BLaER1 (cell line): ENCODE measurements at regions not wholly inside any gene's neighbourhood (a gene's known extent, or its start where the extent isn't known, plus 50 kb on each side); places are given as distances from the start of the nearest gene placed in this dataset.

Experiments used
- H3K27ac ChIP-seq: shearing (Covaris generic); formaldehyde crosslinking; 2 replicates; pipeline ENCODE4 v1.8.1; 2022
- H3K27me3 ChIP-seq: shearing (Covaris generic); formaldehyde crosslinking; 2 replicates; pipeline ENCODE4 v1.8.1; 2022
- H3K36me3 ChIP-seq: shearing (Covaris generic); formaldehyde crosslinking; 2 replicates; pipeline ENCODE4 v1.8.1; 2022
- H3K4me1 ChIP-seq: shearing (Covaris generic); formaldehyde crosslinking; 2 replicates; pipeline ENCODE4 v1.8.1; 2022
- H3K4me2 ChIP-seq: shearing (Covaris generic); formaldehyde crosslinking; 2 replicates; pipeline ENCODE4 v1.8.1; 2022
- H3K4me3 ChIP-seq: shearing (Covaris generic); formaldehyde crosslinking; 2 replicates; pipeline ENCODE4 v1.8.1; 2022
- H3K9ac ChIP-seq: shearing (Covaris generic); formaldehyde crosslinking; 2 replicates; pipeline ENCODE4 v1.8.1; 2022
- H3K9me3 ChIP-seq: shearing (Covaris generic); formaldehyde crosslinking; 2 replicates; pipeline ENCODE4 v1.8.1; 2022
- H4K20me1 ChIP-seq: shearing (Covaris generic); formaldehyde crosslinking; 2 replicates; pipeline ENCODE4 v1.8.1; 2022
- Cebpa-rat ChIP-seq: shearing (Covaris generic); IDR thresholded peaks from 2 replicates; pipeline ENCODE4 v1.8.1; 2022

- Histone ChIP-seq H3K36me3 (no peaks in the 10 kb centered on the region), H3K4me3 (no peak overlapping the region), H3K27me3 (no peaks in the 10 kb centered on the region), H3K4me2 (no peak overlapping the region), H3K9me3 (peaks cover 9% of the 10 kb centered on the region), H4K20me1 (no peaks in the 10 kb centered on the region), H3K4me1 (no peaks in the 10 kb centered on the region), H3K27ac (no peak overlapping the region), H3K9ac (no peak overlapping the region)
- TF ChIP-seq Cebpa-rat, result no peak
These were observed 62.8 kb upstream of the ITSN2 start for GRCh38 chr2:24423095-24423494.

GRCh38 chr2:24421668-24422067 lies 61.3 kb upstream of the ITSN2 start:
- no peak overlapping the region for H3K9ac ChIP-seq
- H3K27ac ChIP-seq, result no peak overlapping the region
- H3K27me3 ChIP-seq, result no peaks in the 10 kb centered on the region
- H3K9me3 ChIP-seq, result peaks cover 9% of the 10 kb centered on the region
- no peaks in the 10 kb centered on the region for H3K4me1 ChIP-seq
- no peak for TF ChIP-seq Cebpa-rat
- no peaks in the 10 kb centered on the region for H4K20me1 ChIP-seq
- H3K4me2 ChIP-seq, result no peak overlapping the region
- H3K4me3 ChIP-seq, result no peak overlapping the region
- H3K36me3 ChIP-seq, result no peaks in the 10 kb centered on the region

DNA sequence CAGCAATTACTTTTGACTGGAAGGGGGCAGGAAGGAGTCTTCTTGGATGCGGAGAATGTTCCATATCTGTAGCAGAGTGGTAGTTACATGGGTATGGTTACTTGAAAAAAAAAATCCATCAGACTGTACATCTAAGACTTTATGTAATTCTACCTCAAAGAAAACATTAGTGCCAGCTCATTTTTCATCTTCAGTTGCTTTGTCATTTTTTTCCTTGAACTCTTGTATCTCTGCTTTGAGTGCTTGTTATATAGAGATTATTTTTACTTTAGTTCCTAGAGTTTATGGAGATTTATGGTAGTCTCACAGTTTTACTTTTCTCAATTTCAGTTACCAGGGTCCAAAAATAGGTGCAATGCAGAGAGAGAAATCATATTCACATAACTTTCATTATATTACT lies 60.0 kb upstream of the ITSN2 start:
- H3K4me2 ChIP-seq, result no peak overlapping the region
- H3K4me3 ChIP-seq, result no peak overlapping the region
- no peak for TF ChIP-seq Cebpa-rat
- H3K9me3 ChIP-seq, result peaks cover 9% of the 10 kb centered on the region
- H3K9ac ChIP-seq, result no peak overlapping the region
- no peaks in the 10 kb centered on the region for H3K36me3 ChIP-seq
- H4K20me1 ChIP-seq, result no peaks in the 10 kb centered on the region
- no peaks in the 10 kb centered on the region for H3K27me3 ChIP-seq
- no peaks in the 10 kb centered on the region for H3K4me1 ChIP-seq
- H3K27ac ChIP-seq, result no peak overlapping the region

DNA sequence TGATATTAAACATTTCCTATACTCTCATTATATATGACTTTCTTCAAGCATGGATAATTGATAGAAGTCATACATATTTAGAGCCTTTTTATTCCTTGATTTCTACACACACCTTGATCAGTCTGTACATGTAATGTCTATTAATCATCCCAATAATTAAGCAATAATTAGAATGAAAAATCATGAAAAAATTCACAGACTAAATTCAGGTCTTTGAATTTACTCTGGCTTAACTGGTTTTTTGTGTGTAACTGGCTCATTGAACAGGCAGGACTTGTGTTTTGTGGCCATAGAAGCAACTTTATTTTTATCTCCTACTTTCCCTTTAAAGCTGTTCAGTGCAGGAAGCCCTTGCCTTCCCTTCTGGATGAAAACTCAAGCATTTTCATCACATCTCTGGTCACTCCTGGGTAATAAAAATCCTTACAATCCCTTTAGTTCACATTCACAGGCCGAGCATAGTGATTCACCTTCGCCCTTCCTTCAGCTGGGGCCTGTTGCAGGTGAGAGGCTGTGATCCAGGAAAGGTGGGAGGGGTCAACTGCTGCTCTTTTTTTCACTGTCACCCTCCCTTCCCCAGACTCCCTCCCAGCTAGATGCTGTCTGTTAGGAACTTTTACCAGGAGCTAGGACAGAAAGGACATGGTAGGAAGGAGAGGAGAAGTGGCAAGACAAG lies 58.0 kb upstream of the ITSN2 start:
- Histone ChIP-seq H3K27ac (no peak overlapping the region), H3K27me3 (no peaks in the 10 kb centered on the region), H3K4me1 (no peaks in the 10 kb centered on the region), H3K9me3 (peaks cover 9% of the 10 kb centered on the region), H3K9ac (no peak overlapping the region), H4K20me1 (no peaks in the 10 kb centered on the region), H3K36me3 (no peaks in the 10 kb centered on the region), H3K4me2 (no peak overlapping the region), H3K4me3 (no peak overlapping the region)
- no peak for TF ChIP-seq Cebpa-rat

DNA sequence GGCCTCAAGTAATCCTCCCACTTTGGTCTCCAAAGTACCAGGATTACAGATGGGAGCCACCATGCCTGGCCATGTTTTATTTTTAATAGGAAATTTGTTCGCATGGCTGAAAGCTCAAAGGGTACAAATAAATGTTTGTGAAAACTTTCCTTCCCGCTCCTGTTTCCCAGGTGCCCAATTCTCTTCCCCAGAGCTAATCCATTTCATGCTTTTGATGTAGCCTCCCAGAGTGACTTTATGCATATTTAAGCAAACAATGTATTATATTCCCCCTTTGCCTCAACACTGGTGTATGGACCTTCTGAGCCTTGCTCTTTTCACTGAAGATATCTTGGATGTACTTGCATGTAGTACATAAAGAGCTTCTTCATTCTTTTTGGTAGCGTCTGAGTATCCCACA lies 52.5 kb upstream of the ITSN2 start:
- no peaks in the 10 kb centered on the region for H4K20me1 ChIP-seq
- H3K4me3 ChIP-seq, result no peak overlapping the region
- TF ChIP-seq Cebpa-rat, result no peak
- no peaks in the 10 kb centered on the region for H3K4me1 ChIP-seq
- H3K9ac ChIP-seq, result no peak overlapping the region
- H3K9me3 ChIP-seq, result no peaks in the 10 kb centered on the region
- H3K4me2 ChIP-seq, result no peak overlapping the region
- H3K27ac ChIP-seq, result no peak overlapping the region
- H3K36me3 ChIP-seq, result no peaks in the 10 kb centered on the region
- no peaks in the 10 kb centered on the region for H3K27me3 ChIP-seq

DNA sequence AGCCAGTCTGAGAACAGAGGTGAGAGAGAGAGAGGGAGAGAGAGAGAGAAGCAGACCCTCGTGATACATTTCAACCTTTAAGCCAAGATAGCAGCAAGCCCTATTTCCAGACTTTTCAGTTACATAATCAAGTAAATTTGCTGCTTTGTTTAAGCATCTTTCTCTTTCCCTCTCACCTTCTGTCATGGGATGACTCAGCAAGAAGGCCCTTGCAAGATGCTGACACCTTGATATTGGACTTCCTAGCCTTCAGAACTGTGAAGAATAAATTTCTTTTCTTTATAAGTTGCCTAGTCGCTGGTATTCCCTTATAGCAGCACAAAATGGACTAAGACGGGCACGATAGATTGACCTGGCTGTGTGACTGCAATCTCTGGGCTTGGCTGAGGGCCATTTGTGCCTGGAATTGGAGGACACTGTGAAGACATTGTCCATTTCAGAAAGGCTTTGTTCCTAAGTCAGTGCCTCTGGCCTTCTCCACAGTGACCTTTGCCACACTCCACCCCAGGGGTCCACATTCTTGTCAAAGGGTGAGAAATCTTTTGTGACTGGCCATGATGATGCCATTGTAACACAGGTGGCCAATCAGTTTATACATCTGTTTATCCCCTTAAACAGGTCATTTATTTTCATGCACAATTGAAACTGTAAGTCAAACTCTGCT lies 51.3 kb upstream of the ITSN2 start:
- TF ChIP-seq Cebpa-rat, result no peak
- no peak overlapping the region for H3K27ac ChIP-seq

DNA sequence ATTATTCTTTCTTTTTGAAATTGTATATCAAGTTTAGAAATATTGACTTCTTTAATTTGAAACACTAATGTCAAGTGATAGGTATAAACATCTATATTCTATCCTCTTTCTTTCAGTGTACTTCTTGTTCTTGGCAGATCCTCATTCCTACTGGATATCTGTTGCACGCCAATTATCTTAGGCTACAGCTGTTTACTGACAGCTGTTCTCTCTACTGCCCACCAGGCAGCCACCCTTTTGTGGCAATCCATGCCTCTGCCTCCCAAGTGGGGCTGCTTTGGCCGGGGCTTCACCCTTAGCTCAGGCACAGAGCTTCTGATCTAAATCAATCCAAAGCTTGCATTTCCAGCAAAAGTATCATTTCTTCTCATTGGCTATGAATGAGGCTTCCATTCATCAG lies 50.6 kb upstream of the ITSN2 start:
- no peak for TF ChIP-seq Cebpa-rat
- Histone ChIP-seq H3K27me3 (no peaks in the 10 kb centered on the region), H3K27ac (no peak overlapping the region), H3K36me3 (no peaks in the 10 kb centered on the region), H3K4me3 (no peak overlapping the region), H3K9ac (no peak overlapping the region), H3K4me1 (no peaks in the 10 kb centered on the region), H3K9me3 (no peaks in the 10 kb centered on the region), H4K20me1 (no peaks in the 10 kb centered on the region), H3K4me2 (no peak overlapping the region)

More for the DNA sequence above, 51.3 kb upstream of the ITSN2 start:
- Histone ChIP-seq H4K20me1 (no peaks in the 10 kb centered on the region), H3K4me2 (no peak overlapping the region), H3K27me3 (no peaks in the 10 kb centered on the region), H3K9me3 (no peaks in the 10 kb centered on the region), H3K4me1 (no peaks in the 10 kb centered on the region), H3K4me3 (no peak overlapping the region), H3K36me3 (no peaks in the 10 kb centered on the region), H3K9ac (no peak overlapping the region)

GRCh38 chr2:24409700-24410556 lies 49.6 kb upstream of the ITSN2 start:
- Histone ChIP-seq H3K4me3 (no peak overlapping the region), H3K4me1 (no peaks in the 10 kb centered on the region)
- TF ChIP-seq Cebpa-rat, result no peak

More at GRCh38 chr2:24409700-24410556, 49.6 kb upstream of the ITSN2 start:
- no peaks in the 10 kb centered on the region for H3K27me3 ChIP-seq
- H3K9ac ChIP-seq, result no peak overlapping the region
- no peaks in the 10 kb centered on the region for H3K36me3 ChIP-seq
- no peak overlapping the region for H3K27ac ChIP-seq
- no peaks in the 10 kb centered on the region for H4K20me1 ChIP-seq
- no peaks in the 10 kb centered on the region for H3K9me3 ChIP-seq
- no peak overlapping the region for H3K4me2 ChIP-seq
